GM18520 (cell line): ENCODE measurements at regions not wholly inside any gene's neighbourhood (a gene's known extent, or its start where the extent isn't known, plus 50 kb on each side); places are given as distances from the start of the nearest gene placed in this dataset.

Experiments used
- ATAC-seq: cut with Tn5 transposase; IDR thresholded peaks from one replicate; pipeline ENCODE4 v1.9.1; 2021; ENCODE audit not compliant: unreplicated experiment

DNA sequence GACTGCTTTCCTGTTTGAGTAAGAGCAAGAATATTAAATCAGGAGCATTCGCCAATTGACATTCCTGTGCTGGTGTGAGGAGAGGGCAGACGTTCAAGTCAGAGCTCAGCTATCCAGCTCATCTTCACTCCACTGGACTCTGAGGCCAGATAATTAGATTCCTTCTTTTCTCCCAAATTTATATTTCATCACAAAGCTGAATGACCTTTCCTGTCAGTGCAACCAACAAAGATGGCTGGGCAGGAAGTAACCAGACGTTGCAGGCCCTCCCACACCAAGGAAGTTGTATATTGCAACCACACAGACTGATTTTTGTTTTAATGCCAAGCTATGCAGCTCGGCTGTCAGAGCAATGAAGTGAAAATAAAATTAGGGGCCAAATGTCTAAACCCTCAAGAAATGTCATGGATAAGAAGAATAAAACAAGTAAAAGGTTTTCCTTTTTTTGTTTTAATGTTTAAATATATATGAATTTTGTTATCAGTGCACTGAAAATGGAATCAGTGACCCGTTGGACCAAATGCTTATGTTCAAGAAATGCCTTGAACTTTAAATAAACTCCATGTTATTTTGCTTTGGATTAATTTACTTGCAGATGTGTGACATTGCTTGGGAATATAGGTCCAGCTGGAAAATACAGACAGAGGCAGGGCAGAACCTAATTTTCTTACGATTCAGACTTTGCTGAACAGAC is 578.9 kb upstream of the FAT1 start:
- no peak for ATAC-seq

DNA sequence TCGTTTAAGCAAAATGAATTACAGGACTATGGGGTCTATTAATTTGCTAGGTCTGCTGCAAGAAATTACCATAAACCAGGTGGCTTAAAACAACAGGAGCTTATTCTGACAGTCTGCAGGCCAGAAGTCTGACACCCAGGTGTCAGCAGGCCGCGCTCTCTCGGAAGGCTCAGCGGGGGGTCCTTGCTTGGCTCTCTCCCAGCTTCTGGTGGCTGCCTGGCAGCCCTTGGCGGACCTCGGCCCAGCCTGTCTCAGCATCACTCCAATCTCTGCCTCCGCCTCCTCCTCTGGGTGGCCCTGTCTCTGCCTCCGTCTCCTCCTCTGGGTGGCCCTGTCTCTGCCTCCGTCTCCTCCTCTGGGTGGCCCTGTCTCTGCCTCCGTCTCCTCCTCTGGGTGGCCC is 580.5 kb upstream of the FAT1 start:
- no peak for ATAC-seq

DNA sequence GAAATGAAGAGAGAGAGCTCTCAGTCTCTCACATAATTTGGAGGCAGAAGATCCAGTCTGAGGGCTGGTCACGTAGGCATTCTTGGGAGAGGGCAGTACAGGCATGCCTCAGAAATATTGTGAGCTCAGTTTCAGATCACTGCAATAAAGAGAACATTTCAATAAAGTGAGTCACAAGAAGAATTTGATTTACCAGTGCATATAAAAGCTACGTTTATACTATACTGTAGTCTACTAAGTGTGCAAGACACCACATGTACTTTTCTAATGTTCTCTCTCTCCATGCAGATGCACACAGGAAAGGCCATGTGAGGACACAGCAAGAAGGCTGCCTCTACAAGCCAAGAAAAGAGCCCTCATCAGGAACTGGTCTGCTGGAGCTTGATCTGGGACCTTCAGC is 583.5 kb upstream of the FAT1 start:
- no peak for ATAC-seq

- no peak for ATAC-seq
These were observed 585.8 kb upstream of the FAT1 start for GRCh38 chr4:187309456-187309855.

DNA sequence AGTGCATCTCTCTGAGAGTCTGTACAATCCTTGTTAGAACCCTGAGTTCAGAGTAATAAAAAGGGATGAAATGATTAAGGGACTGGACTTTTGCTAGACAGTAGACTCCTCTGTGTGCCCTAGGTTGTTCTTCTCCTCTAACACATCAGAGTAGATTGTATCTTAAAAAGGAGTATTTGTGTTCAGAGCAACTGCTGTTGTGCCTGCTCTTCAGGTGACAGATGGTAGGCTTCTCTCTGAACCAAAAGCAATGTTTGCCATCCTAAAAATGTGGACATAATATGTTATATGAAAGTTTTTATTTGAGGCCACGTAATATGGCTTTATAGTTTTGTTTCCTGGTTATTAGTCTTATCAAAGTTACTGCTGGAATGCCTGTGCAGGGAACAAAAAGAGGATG is 588.6 kb upstream of the FAT1 start:
- ATAC-seq = no peak

DNA sequence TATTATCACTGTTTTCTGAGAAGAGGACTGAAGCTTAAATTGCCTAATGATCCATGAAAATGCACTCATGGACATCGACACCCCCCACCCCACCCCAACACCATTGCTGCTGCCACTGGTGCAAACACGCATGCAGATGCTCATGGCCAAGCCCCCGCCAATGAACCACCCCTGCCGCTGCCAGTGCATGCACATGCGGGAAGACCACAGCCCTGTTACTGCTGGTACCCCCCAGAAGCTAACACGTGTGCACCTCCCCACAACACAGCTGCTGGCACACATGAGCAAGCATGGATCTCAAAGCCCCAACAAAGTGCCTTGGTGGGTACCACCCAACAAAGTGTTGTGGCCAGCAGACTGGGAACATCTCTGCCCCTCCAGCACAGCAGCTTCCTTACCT is 594.1 kb upstream of the FAT1 start:
- ATAC-seq = no peak

DNA sequence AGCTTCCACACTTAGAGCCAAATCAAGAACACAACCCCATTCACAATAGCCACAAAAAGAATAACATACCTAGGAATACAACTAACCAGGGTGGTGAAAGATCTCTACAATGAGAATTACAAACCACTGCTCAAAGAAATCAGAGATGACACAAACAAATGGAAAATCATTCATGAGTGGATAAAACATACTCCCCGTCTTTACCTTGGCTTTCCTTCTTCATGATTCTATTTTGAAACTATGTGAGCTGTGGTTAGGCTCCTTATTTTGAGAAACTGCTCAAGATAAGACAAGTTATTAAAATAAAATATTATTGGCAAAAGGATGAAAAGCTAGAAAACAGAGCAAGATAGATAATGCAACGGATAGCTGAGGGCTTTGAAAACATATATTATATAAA is 598.1 kb upstream of the FAT1 start:
- no peak for ATAC-seq

DNA sequence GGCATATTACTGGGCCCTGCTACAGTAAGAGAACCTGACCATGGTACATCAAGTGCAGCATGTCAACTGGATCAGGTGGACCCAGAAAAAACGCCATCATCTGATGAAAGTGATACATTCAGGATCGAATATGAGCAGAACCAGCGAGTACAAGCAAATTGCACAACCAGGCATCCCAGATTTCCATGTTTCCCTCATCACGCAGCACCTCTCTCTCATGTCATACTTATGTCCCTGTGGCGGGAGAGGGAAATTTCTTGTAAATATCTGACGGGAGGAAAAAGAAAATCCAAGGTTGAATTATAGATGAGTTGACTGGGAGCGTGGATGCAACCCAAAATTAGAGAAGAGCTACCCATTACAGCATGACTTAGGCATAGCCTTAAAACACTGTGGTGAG is 608.5 kb upstream of the FAT1 start:
- ATAC-seq = no peak

- no peak for ATAC-seq
These were observed 609.5 kb upstream of the FAT1 start for GRCh38 chr4:187333151-187333550.

- no peak for ATAC-seq
These were observed 611.7 kb upstream of the FAT1 start for GRCh38 chr4:187335339-187335738.

DNA sequence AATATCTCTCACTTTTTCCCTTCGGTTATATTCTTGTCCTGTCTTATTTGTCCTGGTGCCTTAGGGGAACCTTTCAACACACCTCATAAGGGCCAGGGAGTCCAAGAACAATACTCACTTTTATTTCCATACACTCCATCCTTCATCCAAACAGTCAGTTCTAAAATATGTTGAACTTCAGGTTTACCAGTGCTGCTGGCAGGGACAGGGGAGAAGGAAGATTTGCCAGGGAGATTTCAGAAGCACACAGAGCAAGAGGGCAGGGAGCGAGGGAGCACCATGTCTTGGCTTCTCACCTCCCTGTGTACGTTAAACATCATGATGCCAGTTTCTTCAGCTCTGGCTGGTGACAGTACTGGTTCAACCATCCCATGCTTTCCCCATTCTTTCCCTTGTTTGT is 631.1 kb upstream of the FAT1 start:
- no peak for ATAC-seq

GRCh38 chr4:187357045-187357643 is 633.5 kb upstream of the FAT1 start:
- no peak for ATAC-seq

GRCh38 chr4:187357821-187358220 is 634.2 kb upstream of the FAT1 start:
- no peak for ATAC-seq

- no peak for ATAC-seq
These were observed 632.4 kb upstream of the ZFP42 start for GRCh38 chr4:187362937-187363857.

DNA sequence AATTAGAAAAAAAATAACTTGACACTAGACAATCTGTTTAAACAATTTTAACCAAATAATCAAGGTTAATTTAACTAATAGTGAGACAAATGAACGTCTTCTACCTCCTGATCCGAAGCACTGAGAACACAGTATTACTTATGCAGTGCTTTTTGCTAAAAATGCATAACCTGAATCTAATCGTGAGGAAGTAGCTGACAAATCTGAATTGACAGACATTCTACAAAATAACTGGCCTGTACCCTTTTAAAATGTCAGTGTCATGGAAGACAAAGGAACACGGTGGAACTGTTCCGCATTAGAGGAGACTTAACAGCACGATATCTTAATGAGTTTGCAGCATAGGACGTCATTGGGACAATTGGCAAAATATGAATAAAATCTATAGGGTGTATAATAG is 631.2 kb upstream of the ZFP42 start:
- no peak for ATAC-seq

GRCh38 chr4:187364851-187365250 is 630.7 kb upstream of the ZFP42 start:
- ATAC-seq = no peak

DNA sequence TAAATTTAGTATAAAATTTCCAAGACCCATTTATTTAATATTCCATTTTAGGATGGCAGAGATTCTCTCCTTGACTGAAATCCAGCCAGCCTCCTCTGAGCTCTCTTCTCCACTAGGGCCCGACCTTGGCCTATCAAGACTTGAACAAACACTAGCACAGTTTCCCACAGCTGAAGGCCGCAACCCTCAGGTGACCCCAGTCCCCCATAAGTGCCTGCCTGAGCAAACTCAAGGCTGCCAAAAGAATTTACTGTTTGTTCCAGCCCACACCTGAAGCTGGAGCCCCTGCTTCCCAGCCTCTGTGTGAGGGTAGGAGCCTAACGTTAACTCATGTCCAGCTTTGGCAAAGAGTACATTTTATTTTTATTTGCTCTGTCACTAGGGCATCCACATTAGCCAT is 629.0 kb upstream of the ZFP42 start:
- ATAC-seq = no peak

- ATAC-seq = no peak
These were observed 624.7 kb upstream of the ZFP42 start for GRCh38 chr4:187370918-187371317.

GRCh38 chr4:187378441-187378840 is 617.1 kb upstream of the ZFP42 start:
- no peak for ATAC-seq

GRCh38 chr4:187380181-187380581 is 615.4 kb upstream of the ZFP42 start:
- ATAC-seq = no peak

- no peak for ATAC-seq
These were observed 612.4 kb upstream of the ZFP42 start for GRCh38 chr4:187383181-187383580.

- ATAC-seq = no peak
These were observed 607.8 kb upstream of the ZFP42 start for GRCh38 chr4:187387739-187388138.
